ENCODE measurements at regions not wholly inside any gene's neighbourhood (a gene's known extent, or its start where the extent isn't known, plus 50 kb on each side); places are given as distances from the start of the nearest gene placed in this dataset.

DNA sequence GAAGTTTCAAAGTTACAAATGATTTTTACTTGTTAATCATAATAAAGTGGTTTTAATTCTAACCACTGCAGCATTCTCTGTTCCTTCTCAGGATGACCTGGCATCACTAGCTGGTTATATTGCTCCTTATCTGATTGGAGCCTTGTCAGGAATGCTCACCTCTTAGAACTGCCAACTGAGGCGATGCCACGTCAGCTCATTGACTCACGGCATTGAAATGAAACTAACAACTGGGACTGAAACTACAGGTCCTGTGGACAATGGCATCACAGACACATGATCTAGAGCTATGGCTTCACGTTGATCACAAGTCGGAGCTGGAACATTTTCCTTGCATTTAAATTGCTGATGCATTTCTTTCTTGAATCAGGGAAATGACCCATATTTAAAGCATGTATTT, 54.9 kb upstream of the MAP2 start:
- no CpG with 5 or more reads among the region's 5 CpGs for WGBS (ENCODE audit: extremely low coverage, insufficient read length, low lambda C conversion rate)
- Mint-ChIP-seq H3K4me1 (peaks cover 2 to 4% of the 10 kb centered on the region in 2 experiments; a peak in 3 of 4 replicates), H3K9me3 (peaks cover 19 to 20% of the 10 kb centered on the region in 2 experiments), H3K27ac (no peak overlapping the region), H3K27me3 (ENCODE audit: low read depth) (peaks cover under 1% of the 10 kb centered on the region), H3K36me3 (ENCODE audit: insufficient read depth in 1 of 3, low read depth in 3 of 3) (peaks cover 3 to 21% (median 12%) of the 10 kb centered on the region in 3 experiments; a peak in 4 of 7 replicates), H3K4me3 (no peak overlapping the region)
- Histone ChIP-seq H3K23ac (ENCODE audit: insufficient read length, low read depth, low read length) (no peak overlapping the region), H2BK120ac (ENCODE audit: low read depth, low read length, poor library complexity, severe bottlenecking) (no peak overlapping the region), H3K9ac (ENCODE audit: extremely low read depth, insufficient read length, low read length) (no peak overlapping the region), H2AFZ (ENCODE audit: low read length) (no peak overlapping the region), H3K18ac (ENCODE audit: insufficient read length, low read depth, low read length) (no peak overlapping the region), H3K4me1 (ENCODE audit: insufficient read depth, low read length) (no peaks in the 10 kb centered on the region), H3K4me2 (ENCODE audit: insufficient read depth, insufficient read length, low read length) (no peak overlapping the region), H4K8ac (replicated peaks; ENCODE audit: insufficient read length, low read depth, low read length) (no peak overlapping the region), H3K56ac (ENCODE audit: insufficient read length, low read depth, low read length) (no peak overlapping the region), H3K14ac (ENCODE audit: insufficient read depth, low read length) (no peak overlapping the region), H3T11ph (ENCODE audit: low read length) (no peak overlapping the region), H4K20me1 (ENCODE audit: control insufficient read depth, insufficient read depth, insufficient read length) (no peaks in the 10 kb centered on the region), H3K4ac (ENCODE audit: low read depth, low read length) (no peak overlapping the region), H2BK5ac (ENCODE audit: insufficient read length, low read length) (no peak overlapping the region), H4K91ac (ENCODE audit: insufficient read length, low read depth, low read length) (no peak overlapping the region), H2BK20ac (ENCODE audit: low read depth, low read length, poor library complexity, severe bottlenecking) (no peak overlapping the region), H4K5ac (ENCODE audit: insufficient read length, low read depth, low read length) (no peak overlapping the region), H3K79me1 (ENCODE audit: insufficient read depth, low read depth, low read length, poor library complexity, severe bottlenecking) (no peaks in the 10 kb centered on the region), H3K79me2 (ENCODE audit: insufficient read depth, low read length) (no peaks in the 10 kb centered on the region), H3K27me3 (ENCODE audit: insufficient read depth, low read length) (no peaks in the 10 kb centered on the region), H2BK12ac (ENCODE audit: insufficient read length, low read depth, low read length) (no peak overlapping the region), H3K23me2 (ENCODE audit: insufficient read length, low read depth, low read length, poor library complexity, severe bottlenecking) (no peaks in the 10 kb centered on the region), H2AK5ac (ENCODE audit: insufficient read length, low read length) (no peak overlapping the region), H3K9me3 (ENCODE audit: control insufficient read depth, low read depth, low read length) (no peaks in the 10 kb centered on the region), H2BK15ac (ENCODE audit: low read depth, low read length) (no peak overlapping the region), H3K27ac (ENCODE audit: insufficient read length, low read depth, low read length) (no peak overlapping the region)
- DNase-seq, result no peak
- no peak for TF ChIP-seq CTCF (conservative IDR thresholded peaks at IDR 0.05)

Measured in H9 (cell line).